Left lung (tissue), 4 donors: ENCODE measurements at regions not wholly inside any gene's neighbourhood (a gene's known extent, or its start where the extent isn't known, plus 50 kb on each side); places are given as distances from the start of the nearest gene placed in this dataset.
"Not testable (repeated sequence)": the region's sequence is repeated elsewhere in the genome, so short reads cannot be mapped to it uniquely, and the experiment has no call there.

ENCODE experiments used
- ATAC-seq: fragments of 200-7000 bp; cut with Tn5 transposase; one replicate; pipeline ENCODE4 v1.9.1; 2020; ENCODE audit warnings: moderate library complexity
- DNase-seq, 4 donors: peaks; one replicate each; pipeline ENCODE4 v3.0.0-alpha.2; 2013 to 2020
- H3K27ac ChIP-seq, 2 donors: fragments of 200-600 bp; sonication (generic) in 1 of 2; one replicate each; pipeline versions ENCODE4 v1.5.0 to v1.8.0; 2020 to 2021
- H3K27me3 ChIP-seq, 2 donors: fragments of 200-600 bp; sonication (generic) in 1 of 2; one replicate each; pipeline versions ENCODE4 v1.5.0 to v1.8.0; 2020 to 2021
- H3K36me3 ChIP-seq, 2 donors: fragments of 200-600 bp; sonication (generic) in 1 of 2; one replicate each; pipeline versions ENCODE4 v1.5.0 to v1.8.0; 2020 to 2021
- H3K4me1 ChIP-seq, 2 donors: fragments of 200-600 bp; one replicate each; pipeline ENCODE4 v1.8.0; 2021
- H3K4me3 ChIP-seq, 2 donors: fragments of 200-600 bp; sonication (generic) in 1 of 2; one replicate each; pipeline versions ENCODE4 v1.5.0 to v1.8.0; 2020 to 2021; ENCODE audit warnings: mild to moderate bottlenecking in 1 of 2
- H3K9me3 ChIP-seq, 2 donors: fragments of 200-600 bp; sonication (generic) in 1 of 2; one replicate each; pipeline versions ENCODE4 v1.5.0 to v1.8.0; 2020 to 2021
- CTCF ChIP-seq, 2 donors: fragments of 200-600 bp; sonication (generic) in 1 of 2; IDR thresholded peaks; one replicate each; pipeline versions ENCODE4 v1.5.0 to v1.8.0; 2021; ENCODE audit warnings: antibody characterized with exemption in 2 of 2
- intact Hi-C, 2 donors: fragments of 100-400 bp; cut with DNase I; formaldehyde crosslinking; loops; one replicate each; pipeline versions ENCODE4 v1.11.2 to v1.14.2; 2022
- donor health status: DM: no; HTN: yes; CAD: no.
- donor health status: DM: no; HTN: no; CAD: no.

GRCh38 chr16:31975826-31976419 is 102.3 kb downstream of the ZNF267 start:
- intact Hi-C loops, ATAC-seq, H3K36me3 ChIP-seq: not testable (repeated sequence)

GRCh38 chr16:31978463-31978862 is 104.9 kb downstream of the ZNF267 start:
- ATAC-seq, H3K27ac ChIP-seq, H3K4me3 ChIP-seq, H3K36me3 ChIP-seq, H3K4me1 ChIP-seq, intact Hi-C loops, H3K9me3 ChIP-seq, H3K27me3 ChIP-seq: not testable (repeated sequence)
- peak in 1 of 4 donors; percentile 41 for DNase-seq

More at GRCh38 chr16:31975826-31976419, 102.3 kb downstream of the ZNF267 start:
- H3K4me3 ChIP-seq, H3K4me1 ChIP-seq, H3K27ac ChIP-seq, H3K9me3 ChIP-seq, H3K27me3 ChIP-seq: not testable (repeated sequence)
- peak in 1 of 4 donors; percentile 48 for DNase-seq

GRCh38 chr16:31981739-31982138 is 108.1 kb downstream of the ZNF267 start:
- H3K27me3 ChIP-seq, intact Hi-C loops, H3K36me3 ChIP-seq, ATAC-seq, H3K27ac ChIP-seq, H3K4me1 ChIP-seq, H3K4me3 ChIP-seq, H3K9me3 ChIP-seq: not testable (repeated sequence)
- peak in 1 of 4 donors; percentile 49 for DNase-seq

- H3K36me3 ChIP-seq, ATAC-seq, intact Hi-C loops, H3K4me3 ChIP-seq, H3K27ac ChIP-seq, H3K9me3 ChIP-seq, H3K4me1 ChIP-seq, H3K27me3 ChIP-seq: not testable (repeated sequence)
- DNase-seq = peak in 1 of 4 donors; percentile 31
Observed at GRCh38 chr16:31982986-31983385, 109.4 kb downstream of the ZNF267 start.

DNA sequence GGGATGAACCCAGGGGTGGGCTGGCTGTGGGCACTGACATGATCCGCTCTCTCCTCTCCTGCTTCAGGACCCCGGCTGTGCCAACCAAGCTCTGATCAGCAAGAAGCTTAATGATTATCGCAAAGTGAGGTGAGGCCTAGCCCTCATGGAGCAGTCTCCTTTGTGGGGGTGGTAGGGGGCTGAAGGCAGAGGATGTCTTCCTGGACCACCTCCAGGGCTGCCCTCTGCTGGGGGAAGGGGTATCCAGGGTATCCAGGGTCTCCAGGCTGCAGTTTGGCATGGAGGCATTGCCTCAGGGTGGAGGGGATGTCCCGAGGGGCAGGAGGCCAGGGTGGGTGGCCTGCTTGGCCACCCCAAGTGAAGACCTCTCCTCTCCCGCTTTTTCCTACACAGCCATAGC is 110.1 kb downstream of the ZNF267 start:
- H3K4me1 ChIP-seq, intact Hi-C loops, H3K4me3 ChIP-seq, ATAC-seq, H3K27ac ChIP-seq, H3K27me3 ChIP-seq, H3K9me3 ChIP-seq, DNase-seq, H3K36me3 ChIP-seq: not testable (repeated sequence)

DNA sequence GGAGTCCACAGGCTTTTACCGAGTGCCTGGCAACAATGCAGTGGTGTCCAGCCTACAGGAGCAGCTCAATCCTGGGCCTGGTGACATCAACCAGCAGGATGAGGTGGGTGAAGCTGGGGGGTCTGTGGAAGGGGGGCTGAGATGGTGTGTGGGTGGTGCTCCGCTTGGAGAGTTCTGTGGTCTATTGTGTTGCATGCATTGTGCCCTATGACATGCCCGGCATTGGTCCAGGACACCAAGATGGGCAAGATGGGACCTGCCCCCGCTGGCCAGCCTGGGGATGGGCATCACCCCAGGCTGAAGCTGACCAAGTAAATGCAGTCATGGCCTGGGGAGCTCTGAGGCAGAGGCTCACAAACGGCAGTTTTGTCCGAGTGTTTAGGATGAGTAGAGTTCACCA is 113.3 kb downstream of the ZNF267 start:
- ATAC-seq = not testable (repeated sequence)

DNA sequence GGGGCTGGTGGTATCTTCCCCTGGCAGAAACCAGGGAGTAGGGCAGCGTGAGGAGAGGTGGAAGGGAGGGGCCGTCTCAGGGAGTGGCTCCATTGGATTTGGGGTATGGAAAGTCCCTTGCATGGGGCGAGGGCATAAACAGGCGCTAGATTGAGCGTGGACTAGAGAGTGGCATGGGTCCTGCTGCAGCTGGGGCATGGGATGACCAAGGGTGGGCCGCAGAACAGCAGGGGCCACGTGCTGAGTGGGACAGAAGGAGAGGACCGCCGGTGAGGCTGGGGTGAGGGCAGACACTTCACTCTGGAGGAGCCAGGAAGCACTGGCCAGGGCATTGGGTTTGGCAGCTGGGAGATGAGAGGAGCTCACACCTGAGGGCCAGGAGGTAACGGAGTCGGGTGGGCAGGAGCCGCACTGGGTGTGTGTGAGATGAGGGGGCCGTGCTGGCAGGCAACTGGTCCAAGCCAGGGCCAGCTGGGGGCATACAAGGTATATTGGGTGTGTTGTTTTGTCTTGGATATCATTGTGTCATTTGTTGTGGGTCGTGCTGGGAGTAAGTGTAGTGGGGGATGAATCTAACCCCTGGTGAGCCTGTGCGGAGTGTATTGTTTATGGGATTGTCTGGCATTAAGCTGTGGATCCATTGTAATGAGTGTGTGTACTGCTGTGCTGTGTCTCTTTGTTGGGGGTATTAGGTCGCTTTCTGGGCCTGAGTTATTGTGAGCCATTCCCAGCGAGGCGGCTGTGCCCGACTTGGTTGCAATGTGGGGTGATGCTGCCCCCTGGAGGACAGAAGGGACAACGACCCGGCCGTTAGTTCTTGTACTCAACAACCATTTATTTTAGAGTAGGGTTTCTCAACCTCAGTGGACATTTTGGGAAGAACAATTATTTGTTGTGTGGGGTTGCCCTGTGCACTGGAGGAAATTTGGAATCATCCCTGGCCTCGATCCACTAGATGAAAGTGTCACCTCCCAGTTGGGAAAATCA is 115.3 kb downstream of the ZNF267 start:
- not testable (repeated sequence) for H3K4me3 ChIP-seq

More for the DNA sequence above, 113.3 kb downstream of the ZNF267 start:
- peak in 1 of 4 donors; percentile 37 for DNase-seq
- H3K27ac ChIP-seq, H3K27me3 ChIP-seq, H3K4me1 ChIP-seq, H3K36me3 ChIP-seq, H3K4me3 ChIP-seq, H3K9me3 ChIP-seq, intact Hi-C loops: not testable (repeated sequence)

DNA sequence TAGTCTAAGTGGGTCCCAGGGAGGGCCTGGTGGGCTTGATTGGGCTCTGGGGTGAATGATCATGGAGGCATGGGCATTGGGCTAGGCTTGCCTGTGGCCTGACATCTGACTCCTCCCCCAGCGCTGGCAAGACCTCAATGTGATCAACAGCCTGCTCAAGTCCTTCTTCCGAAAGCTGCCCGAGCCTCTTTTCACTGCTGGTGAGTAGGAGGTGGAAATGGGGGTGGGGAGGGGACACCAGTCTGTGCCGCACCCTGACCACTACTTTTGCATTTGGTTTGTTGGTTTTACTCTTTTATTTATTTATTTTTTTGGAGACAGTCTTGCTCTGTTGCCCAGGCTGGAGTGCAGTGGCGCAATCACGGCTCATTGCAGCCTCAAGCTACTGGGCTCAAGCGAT is 116.7 kb downstream of the ZNF267 start:
- ATAC-seq, H3K4me1 ChIP-seq, H3K4me3 ChIP-seq, DNase-seq, H3K36me3 ChIP-seq, H3K9me3 ChIP-seq, H3K27me3 ChIP-seq, H3K27ac ChIP-seq, intact Hi-C loops: not testable (repeated sequence)

More for the DNA sequence above, 115.3 kb downstream of the ZNF267 start:
- H3K4me1 ChIP-seq, H3K27me3 ChIP-seq, intact Hi-C loops, H3K27ac ChIP-seq, H3K36me3 ChIP-seq, H3K9me3 ChIP-seq: not testable (repeated sequence)
- ATAC-seq = peak; percentile 83
- peak in 1 of 2 donors; percentile 24 for TF ChIP-seq CTCF (IDR thresholded peaks at IDR 0.05)
- DNase-seq = peak in 1 of 4 donors; percentile 75

DNA sequence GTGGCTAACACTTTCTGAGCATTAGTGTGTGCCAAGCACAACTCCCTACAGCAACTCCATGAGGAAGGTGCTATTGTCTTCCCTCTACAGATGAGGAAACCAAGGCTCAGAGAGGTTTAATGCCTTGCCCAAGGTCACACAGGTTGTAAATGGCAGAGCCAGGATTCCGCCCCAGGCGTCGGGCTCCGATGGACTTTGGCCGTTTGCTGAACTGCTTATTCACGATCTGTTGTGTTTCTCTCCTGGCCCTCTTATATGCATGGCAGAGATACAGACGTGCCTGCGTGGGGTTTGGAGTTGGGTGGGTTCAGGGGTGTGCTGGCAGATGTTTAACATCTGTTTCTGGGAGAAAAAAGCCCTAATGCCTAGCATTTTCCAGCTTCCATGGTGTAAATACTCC is 117.4 kb downstream of the ZNF267 start:
- H3K4me3 ChIP-seq, intact Hi-C loops, H3K36me3 ChIP-seq, H3K27ac ChIP-seq, H3K27me3 ChIP-seq, H3K4me1 ChIP-seq, H3K9me3 ChIP-seq, ATAC-seq: not testable (repeated sequence)
- DNase-seq = peak in 1 of 4 donors; percentile 48

GRCh38 chr16:31996325-31996724 is 122.7 kb downstream of the ZNF267 start:
- intact Hi-C loops, H3K27me3 ChIP-seq, DNase-seq, H3K36me3 ChIP-seq, ATAC-seq, H3K4me1 ChIP-seq, H3K4me3 ChIP-seq, H3K27ac ChIP-seq, H3K9me3 ChIP-seq: not testable (repeated sequence)

GRCh38 chr16:32002496-32002895 is 128.9 kb downstream of the ZNF267 start:
- H3K36me3 ChIP-seq, ATAC-seq, H3K4me3 ChIP-seq, H3K4me1 ChIP-seq, H3K27ac ChIP-seq, DNase-seq, intact Hi-C loops, H3K9me3 ChIP-seq, H3K27me3 ChIP-seq: not testable (repeated sequence)

DNA sequence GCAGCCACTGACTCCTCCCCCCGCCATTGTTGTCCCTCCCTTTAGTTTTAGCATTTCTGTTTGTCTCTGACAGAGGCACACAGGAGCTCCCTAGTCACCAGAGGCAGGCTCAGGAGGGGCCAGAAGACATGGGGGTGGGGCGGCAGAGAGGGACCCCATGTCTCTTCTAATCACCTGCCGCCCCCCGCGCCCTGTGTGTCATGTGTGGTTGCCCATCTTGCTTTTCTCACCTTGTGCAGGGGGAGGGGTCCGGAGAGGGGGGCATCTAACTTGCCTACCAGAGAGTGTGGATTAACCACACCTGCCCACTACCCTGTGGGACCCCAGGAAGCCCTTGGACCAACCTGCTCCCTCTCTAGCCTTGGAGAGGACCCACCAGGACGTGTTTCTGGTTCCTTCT is 130.2 kb downstream of the ZNF267 start:
- H3K9me3 ChIP-seq, ATAC-seq, intact Hi-C loops, H3K36me3 ChIP-seq, H3K27me3 ChIP-seq, H3K27ac ChIP-seq, DNase-seq, H3K4me1 ChIP-seq, H3K4me3 ChIP-seq: not testable (repeated sequence)
